AG04449 (cell line): ENCODE measurements at regions not wholly inside any gene's neighbourhood (a gene's known extent, or its start where the extent isn't known, plus 50 kb on each side); places are given as distances from the start of the nearest gene placed in this dataset.

Source experiments
- CTCF ChIA-PET: fragments of 350-600 bp; formaldehyde crosslinking; extraction: SDS; loops from one replicate; lab custom pipeline; 2021; ENCODE audit warnings: antibody characterized with exemption; lab: Yijun Ruan, JAX
- POLR2A ChIA-PET: fragments of 400-600, 350-600 bp; formaldehyde crosslinking; extraction: SDS; loops from one replicate; lab custom pipeline; 2020; ENCODE audit warnings: antibody characterized with exemption, inconsistent platforms; lab: Yijun Ruan, JAX
- DNase-seq: peaks from one replicate; pipeline ENCODE4 v3.0.0-alpha.2; 2010; ENCODE audit warnings: low read depth, low spot score
- H3K4me3 ChIP-seq: 2 replicates; pipeline ENCODE4 v1.5.1; 2011; ENCODE audit warnings: low read depth, mild to moderate bottlenecking, control low read depth, low read length
- TF ChIP-seq, protein P1 (sequence below): IDR thresholded peaks from one replicate; pipeline ENCODE4 v1.5.1; 2011; ENCODE audit warnings: mild to moderate bottlenecking, moderate library complexity, low read length, control low read depth, inconsistent platforms; ENCODE audit not compliant: insufficient read depth; ENCODE audit errors: missing control alignments

DNA sequence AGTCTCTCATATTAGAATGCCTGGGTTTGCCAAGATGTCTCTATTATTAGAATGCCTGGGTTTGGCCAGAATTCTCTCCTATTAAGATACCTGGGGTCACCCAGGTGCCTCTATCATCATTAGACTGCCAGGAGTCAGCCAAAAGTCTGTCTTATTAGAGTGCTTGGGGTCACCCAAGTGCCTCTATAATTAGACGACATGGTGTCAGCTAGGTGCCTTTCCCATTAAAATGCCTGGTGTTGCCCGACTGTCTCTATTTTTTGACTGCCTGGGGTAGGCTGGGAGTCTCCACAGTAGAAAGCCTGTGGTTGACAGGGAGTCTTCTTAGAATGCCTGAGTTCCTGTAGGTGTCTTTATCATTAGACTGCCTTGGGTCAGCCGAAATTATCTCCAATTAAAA, 1536.6 kb downstream of the UQCRFS1 start:
- POLR2A ChIA-PET = no interaction called here
- no peak for DNase-seq
- H3K4me3 ChIP-seq = no peak overlapping the region
- CTCF ChIA-PET = no interaction called here
- TF ChIP-seq, protein P1, sequence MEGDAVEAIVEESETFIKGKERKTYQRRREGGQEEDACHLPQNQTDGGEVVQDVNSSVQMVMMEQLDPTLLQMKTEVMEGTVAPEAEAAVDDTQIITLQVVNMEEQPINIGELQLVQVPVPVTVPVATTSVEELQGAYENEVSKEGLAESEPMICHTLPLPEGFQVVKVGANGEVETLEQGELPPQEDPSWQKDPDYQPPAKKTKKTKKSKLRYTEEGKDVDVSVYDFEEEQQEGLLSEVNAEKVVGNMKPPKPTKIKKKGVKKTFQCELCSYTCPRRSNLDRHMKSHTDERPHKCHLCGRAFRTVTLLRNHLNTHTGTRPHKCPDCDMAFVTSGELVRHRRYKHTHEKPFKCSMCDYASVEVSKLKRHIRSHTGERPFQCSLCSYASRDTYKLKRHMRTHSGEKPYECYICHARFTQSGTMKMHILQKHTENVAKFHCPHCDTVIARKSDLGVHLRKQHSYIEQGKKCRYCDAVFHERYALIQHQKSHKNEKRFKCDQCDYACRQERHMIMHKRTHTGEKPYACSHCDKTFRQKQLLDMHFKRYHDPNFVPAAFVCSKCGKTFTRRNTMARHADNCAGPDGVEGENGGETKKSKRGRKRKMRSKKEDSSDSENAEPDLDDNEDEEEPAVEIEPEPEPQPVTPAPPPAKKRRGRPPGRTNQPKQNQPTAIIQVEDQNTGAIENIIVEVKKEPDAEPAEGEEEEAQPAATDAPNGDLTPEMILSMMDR = no peak

DNA sequence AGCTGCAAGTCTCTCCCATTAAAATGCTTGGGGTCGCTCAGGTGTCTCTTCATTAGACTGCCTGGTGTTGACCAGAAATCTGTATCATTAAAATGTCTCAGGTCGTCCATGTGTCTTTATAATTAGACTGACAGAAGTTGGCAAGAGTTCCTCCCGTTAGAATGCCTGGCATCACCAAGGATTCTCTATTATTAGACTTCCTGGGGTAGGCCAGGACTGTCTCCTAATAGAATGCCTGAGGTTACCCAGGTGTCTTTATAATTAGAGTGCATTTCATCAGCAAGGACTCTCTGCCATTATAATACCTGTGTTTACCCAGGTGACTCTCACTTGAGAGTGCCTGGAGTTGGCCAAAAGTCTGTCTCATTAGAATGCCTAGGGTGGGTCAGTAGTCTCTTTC, 1537.2 kb downstream of the UQCRFS1 start:
- TF ChIP-seq, protein P1 = no peak
- CTCF ChIA-PET = no interaction called here
- no peak overlapping the region for H3K4me3 ChIP-seq
- DNase-seq = no peak
- POLR2A ChIA-PET = no interaction called here

DNA sequence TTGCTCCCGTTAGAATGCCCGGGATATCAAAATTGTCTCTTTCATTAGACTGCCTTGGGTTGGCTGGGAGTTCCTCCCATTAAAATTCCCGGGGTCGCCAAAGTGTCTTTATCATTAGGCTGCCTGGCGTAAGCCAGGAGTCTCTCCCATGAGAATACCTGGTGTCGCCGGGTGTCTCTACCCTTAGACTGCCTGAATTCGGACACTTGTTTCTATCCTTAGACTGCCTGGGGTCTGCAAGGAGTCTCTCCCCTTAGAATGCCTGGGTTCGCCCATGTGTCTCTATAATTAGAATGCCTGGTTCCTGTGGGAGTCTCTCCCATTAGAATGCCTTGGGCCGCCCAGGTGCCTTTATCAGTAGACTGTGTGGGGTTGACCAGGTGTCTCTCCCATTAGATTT, 1538.2 kb downstream of the UQCRFS1 start:
- no peak overlapping the region for H3K4me3 ChIP-seq
- TF ChIP-seq, protein P1 = no peak
- POLR2A ChIA-PET = no interaction called here
- no peak for DNase-seq
- CTCF ChIA-PET = no interaction called here

DNA sequence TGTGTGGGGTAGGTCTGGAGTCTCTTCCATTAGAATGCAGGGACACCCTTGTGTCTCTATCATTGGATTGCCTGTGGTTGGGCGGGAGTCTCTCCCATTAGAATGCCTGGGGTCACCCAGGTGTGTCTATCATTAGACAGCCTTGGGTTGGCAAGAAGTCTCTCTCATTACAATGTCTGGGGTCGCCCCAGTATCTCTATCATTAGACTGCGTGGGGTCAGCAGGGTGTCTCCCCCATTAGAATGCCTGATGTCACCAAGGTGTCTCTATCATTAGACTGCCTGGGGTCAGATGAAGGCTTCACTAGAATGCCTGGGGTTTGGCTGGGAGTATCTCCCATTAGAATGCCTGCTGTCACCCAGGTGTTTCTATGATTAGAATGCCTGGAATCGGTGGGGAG, 1539.0 kb downstream of the UQCRFS1 start:
- TF ChIP-seq, protein P1 = no peak
- ChIA-PET POLR2A (no interaction called here), CTCF (no interaction called here)
- H3K4me3 ChIP-seq = no peak overlapping the region
- no peak for DNase-seq

DNA sequence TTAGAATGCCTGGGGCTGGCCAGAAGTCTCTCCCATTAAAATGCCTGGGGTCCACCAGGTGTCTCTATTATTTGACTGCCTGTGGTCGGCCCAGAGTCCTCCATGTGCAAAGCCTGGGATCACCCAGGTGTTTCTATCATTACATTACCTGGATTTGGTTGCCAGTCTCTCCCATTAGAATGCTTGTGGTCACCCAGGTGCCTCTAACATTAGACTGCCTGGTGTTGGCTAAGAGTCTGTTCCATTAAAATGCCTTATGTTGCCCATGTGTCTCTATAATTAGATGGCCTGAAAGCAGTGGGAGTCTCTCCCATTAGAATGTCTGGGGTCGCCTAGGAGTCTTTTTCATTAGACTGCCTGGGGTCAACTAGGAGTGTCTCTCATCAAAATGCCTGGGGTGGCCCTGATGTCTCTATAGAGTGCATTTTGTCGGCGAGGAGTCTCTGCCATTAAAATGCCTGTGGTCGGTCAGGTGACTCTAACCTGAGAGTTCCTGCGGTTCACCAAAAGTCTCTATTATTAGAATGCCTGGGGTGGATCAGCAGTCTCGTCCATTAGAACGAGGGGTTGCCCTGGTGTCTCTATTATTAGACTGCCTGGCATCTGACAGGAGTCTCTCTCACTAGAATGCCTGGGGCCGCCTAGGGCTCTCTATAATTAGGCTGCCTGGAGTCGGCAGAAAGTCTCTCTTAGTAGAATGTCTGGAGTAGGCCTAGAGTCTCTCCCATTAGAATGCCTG, 1540.5 kb downstream of the UQCRFS1 start:
- ChIA-PET CTCF (no interaction called here), POLR2A (no interaction called here)
- H3K4me3 ChIP-seq = no peak overlapping the region
- TF ChIP-seq, protein P1 = no peak
- DNase-seq = no peak

DNA sequence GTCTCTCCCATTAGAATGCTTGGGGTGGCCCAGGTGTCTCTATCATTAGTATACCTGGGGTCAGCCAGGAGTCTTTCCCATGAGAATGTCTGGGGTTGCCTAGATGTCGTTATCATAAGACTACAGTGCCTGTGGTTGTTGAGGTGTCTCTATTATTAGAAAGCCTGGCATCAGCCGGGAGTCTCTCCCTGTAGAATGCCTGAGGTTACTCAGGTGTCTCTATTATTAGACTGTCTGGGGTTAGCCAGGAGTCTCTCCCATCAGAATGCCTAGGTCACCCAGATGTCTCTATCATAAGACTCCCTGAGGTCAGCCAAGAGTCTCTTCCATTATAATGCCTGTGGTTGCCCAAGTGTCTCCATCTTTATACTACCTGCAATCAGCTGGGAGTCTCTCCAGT, 1541.1 kb downstream of the UQCRFS1 start:
- CTCF ChIA-PET = no interaction called here
- H3K4me3 ChIP-seq = no peak overlapping the region
- TF ChIP-seq, protein P1 = no peak
- DNase-seq = no peak
- POLR2A ChIA-PET = no interaction called here
